ENCODE measurements at regions not wholly inside any gene's neighbourhood (a gene's known extent, or its start where the extent isn't known, plus 50 kb on each side); places are given as distances from the start of the nearest gene placed in this dataset.

GRCh38 chr7:8893775-8894174 is 460.4 kb downstream of the NXPH1 start:
- Histone ChIP-seq H2AFZ (ENCODE audit: low read depth, low read length, severe bottlenecking) (no peak overlapping the region), H3K36me3 (ENCODE audit: low read length) (no peaks in the 10 kb centered on the region), H3K9me2 (replicated peaks; ENCODE audit: insufficient read depth, low read length) (no peaks in the 10 kb centered on the region), H4K20me1 (ENCODE audit: low read depth, low read length) (no peaks in the 10 kb centered on the region), H3F3A (ENCODE audit: insufficient read depth) (no peaks in the 10 kb centered on the region), H3K9me3 (ENCODE audit: insufficient read depth, low read length) (no peaks in the 10 kb centered on the region), H3K4me2 (ENCODE audit: low read depth, low read length, poor library complexity, severe bottlenecking) (no peak overlapping the region), H3K9ac (ENCODE audit: low read length) (no peak overlapping the region), H3K4me3 (ENCODE audit: insufficient read depth, low read length, poor library complexity, severe bottlenecking) (no peak overlapping the region), H3K27me3 (ENCODE audit: low read length) (no peaks in the 10 kb centered on the region), H3K27ac (ENCODE audit: low read depth, low read length) (no peak overlapping the region), H3K79me2 (ENCODE audit: insufficient read depth, low read length) (no peaks in the 10 kb centered on the region)
- TF ChIP-seq EZH2phosphoT487 (conservative IDR thresholded peaks at IDR 0.05; ENCODE audit: low read length): no peak
- no peak for TF ChIP-seq CTCF (IDR thresholded peaks at IDR 0.05; ENCODE audit: insufficient read depth, low read length, poor library complexity, severe bottlenecking)

GRCh38 chr7:8906396-8907075 is 473.1 kb downstream of the NXPH1 start:
- Histone ChIP-seq H3K79me2 (ENCODE audit: insufficient read depth, low read length) (no peaks in the 10 kb centered on the region), H3F3A (ENCODE audit: insufficient read depth) (no peaks in the 10 kb centered on the region), H3K4me3 (ENCODE audit: insufficient read depth, low read length, poor library complexity, severe bottlenecking) (no peak overlapping the region), H3K9ac (ENCODE audit: low read length) (no peak overlapping the region), H4K20me1 (ENCODE audit: low read depth, low read length) (no peaks in the 10 kb centered on the region), H3K9me3 (ENCODE audit: insufficient read depth, low read length) (no peaks in the 10 kb centered on the region), H3K27me3 (ENCODE audit: low read length) (no peaks in the 10 kb centered on the region), H3K4me2 (ENCODE audit: low read depth, low read length, poor library complexity, severe bottlenecking) (no peak overlapping the region), H3K27ac (ENCODE audit: low read depth, low read length) (no peak overlapping the region), H2AFZ (ENCODE audit: low read depth, low read length, severe bottlenecking) (no peak overlapping the region), H3K36me3 (ENCODE audit: low read length) (no peaks in the 10 kb centered on the region), H3K9me2 (replicated peaks; ENCODE audit: insufficient read depth, low read length) (no peaks in the 10 kb centered on the region)
- TF ChIP-seq EZH2phosphoT487 (conservative IDR thresholded peaks at IDR 0.05; ENCODE audit: low read length) (no peak), CTCF (IDR thresholded peaks at IDR 0.05; ENCODE audit: insufficient read depth, low read length, poor library complexity, severe bottlenecking) (no peak)

GRCh38 chr7:8908889-8909288 is 475.5 kb downstream of the NXPH1 start:
- H3K9me3 ChIP-seq (ENCODE audit: insufficient read depth, low read length): no peaks in the 10 kb centered on the region
- H3K4me2 ChIP-seq (ENCODE audit: low read depth, low read length, poor library complexity, severe bottlenecking): no peak overlapping the region
- TF ChIP-seq EZH2phosphoT487 (conservative IDR thresholded peaks at IDR 0.05; ENCODE audit: low read length) (no peak), CTCF (IDR thresholded peaks at IDR 0.05; ENCODE audit: insufficient read depth, low read length, poor library complexity, severe bottlenecking) (no peak)
- H3K27ac ChIP-seq (ENCODE audit: low read depth, low read length): no peak overlapping the region
- no peaks in the 10 kb centered on the region for H3K79me2 ChIP-seq (ENCODE audit: insufficient read depth, low read length)
- no peaks in the 10 kb centered on the region for H4K20me1 ChIP-seq (ENCODE audit: low read depth, low read length)
- no peaks in the 10 kb centered on the region for H3K36me3 ChIP-seq (ENCODE audit: low read length)
- H2AFZ ChIP-seq (ENCODE audit: low read depth, low read length, severe bottlenecking): no peak overlapping the region
- no peaks in the 10 kb centered on the region for H3K9me2 ChIP-seq (replicated peaks; ENCODE audit: insufficient read depth, low read length)
- no peak overlapping the region for H3K9ac ChIP-seq (ENCODE audit: low read length)
- no peaks in the 10 kb centered on the region for H3F3A ChIP-seq (ENCODE audit: insufficient read depth)
- H3K27me3 ChIP-seq (ENCODE audit: low read length): no peaks in the 10 kb centered on the region
- H3K4me3 ChIP-seq (ENCODE audit: insufficient read depth, low read length, poor library complexity, severe bottlenecking): no peak overlapping the region
